ENCODE measurements at regions not wholly inside any gene's neighbourhood (a gene's known extent, or its start where the extent isn't known, plus 50 kb on each side); places are given as distances from the start of the nearest gene placed in this dataset.

DNA sequence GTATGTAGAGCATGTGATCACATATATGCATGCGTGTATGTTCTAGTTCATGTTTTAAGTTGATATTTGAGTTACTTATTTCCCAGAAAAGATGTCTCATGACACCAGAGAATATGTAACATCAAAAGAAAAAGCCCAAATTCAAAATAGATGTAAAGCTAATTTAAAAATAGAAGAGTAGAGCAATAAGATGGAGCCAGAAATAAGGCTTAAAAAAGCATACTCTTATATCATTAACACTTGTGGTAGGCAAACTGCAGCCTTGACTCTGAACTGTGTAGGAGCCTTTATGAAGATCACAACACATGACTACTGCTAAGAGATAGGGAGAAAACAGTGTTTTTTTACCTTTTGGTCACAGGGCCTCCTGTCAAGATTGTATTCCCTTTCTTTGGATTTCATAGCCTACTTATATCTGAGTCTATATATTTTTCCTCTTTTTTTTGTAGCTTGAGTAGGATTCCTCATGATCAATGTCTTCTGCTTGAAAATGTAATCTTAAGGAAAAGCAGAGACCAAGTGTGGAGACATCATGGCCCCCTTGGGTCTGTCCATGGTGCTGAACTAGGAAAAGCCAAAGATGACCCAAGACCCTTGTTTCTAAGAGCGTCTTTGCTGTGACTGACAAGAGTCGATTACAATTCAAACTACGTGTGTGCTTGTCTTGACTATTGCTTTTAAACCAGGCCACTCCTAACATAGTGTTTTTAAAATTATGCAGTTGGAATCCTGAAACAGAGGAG lies 390.4 kb downstream of the SHISA9 start:
- peak in 2 of 58 donors; percentile 0 to 9 for DNase-seq

DNA sequence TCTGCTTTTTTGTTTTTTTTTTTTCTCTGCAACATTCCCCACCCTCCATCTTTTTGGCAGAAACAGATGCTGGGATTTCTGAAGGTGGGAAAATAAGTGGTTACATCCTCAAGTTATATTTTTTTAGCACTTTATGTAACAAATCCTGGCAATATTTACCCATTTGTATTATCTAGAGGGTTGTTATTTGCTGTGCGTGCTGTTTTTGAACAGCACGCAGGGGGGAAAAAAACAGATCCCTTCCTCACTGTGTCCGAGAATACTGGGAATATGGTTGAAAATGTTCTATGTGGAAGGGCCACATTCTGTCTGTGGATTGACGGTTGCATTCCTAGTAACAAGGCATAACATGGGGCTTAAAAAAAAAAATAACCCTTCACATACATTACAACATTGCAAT lies 394.8 kb downstream of the SHISA9 start:
- DNase-seq = no peak

DNA sequence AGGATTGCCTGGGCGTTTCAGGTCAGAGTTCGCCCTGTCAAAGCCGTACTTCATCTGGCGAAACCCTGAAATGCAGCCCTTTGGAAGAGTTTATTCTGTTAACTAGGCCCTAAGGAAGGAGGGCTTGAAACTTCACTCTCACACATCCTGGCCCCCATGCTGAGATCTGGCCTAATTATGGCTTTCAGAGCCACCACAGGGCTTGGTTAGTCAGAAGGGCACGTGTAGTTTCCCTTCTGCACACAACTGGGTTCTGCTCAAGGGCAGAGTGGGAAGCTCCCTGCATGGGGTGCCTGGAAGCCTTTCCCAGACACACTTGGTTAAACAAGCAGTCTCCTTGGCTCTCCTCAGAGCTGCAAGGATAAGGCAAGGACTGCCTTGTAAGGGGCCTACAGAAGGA lies 397.3 kb downstream of the SHISA9 start:
- peak in 1 of 58 donors; percentile 24 for DNase-seq

DNA sequence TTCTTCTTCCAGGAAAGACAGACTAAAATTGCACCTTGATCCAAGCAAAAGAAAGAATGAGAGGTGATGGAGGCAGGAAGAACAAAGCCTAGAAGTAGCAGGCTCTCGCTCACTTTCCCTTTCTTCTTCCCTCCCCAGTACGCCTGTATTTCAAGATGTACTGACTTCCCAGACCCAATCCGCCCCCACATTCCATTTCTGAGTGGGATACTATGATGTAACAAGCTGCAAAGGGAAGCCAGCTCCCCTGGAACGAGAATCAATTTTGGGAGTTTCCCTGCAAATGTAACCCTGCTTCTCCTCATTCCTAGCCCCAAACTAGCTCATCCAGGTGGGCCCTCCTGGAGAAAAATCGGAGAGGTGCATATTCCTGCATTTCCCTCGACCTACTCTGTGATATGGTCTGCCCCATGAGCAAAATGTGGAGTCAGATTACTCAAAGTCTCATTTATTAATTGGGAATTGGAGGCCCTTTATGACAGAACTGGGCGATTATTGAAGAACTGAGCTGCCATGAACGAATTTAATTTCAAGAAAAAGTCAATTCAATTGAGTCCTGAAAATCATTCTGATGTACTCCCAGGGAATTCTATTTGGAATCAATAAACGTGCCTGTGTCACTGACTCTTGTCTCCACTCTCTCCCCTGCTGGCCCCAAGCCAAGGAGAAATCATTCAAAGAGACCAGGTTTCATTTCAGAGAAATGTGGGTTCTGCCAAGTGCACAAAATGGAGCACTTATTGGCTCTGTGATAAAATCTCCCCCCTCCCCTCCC lies 398.9 kb downstream of the SHISA9 start:
- DNase-seq = peak in 1 of 58 donors; percentile 13

DNA sequence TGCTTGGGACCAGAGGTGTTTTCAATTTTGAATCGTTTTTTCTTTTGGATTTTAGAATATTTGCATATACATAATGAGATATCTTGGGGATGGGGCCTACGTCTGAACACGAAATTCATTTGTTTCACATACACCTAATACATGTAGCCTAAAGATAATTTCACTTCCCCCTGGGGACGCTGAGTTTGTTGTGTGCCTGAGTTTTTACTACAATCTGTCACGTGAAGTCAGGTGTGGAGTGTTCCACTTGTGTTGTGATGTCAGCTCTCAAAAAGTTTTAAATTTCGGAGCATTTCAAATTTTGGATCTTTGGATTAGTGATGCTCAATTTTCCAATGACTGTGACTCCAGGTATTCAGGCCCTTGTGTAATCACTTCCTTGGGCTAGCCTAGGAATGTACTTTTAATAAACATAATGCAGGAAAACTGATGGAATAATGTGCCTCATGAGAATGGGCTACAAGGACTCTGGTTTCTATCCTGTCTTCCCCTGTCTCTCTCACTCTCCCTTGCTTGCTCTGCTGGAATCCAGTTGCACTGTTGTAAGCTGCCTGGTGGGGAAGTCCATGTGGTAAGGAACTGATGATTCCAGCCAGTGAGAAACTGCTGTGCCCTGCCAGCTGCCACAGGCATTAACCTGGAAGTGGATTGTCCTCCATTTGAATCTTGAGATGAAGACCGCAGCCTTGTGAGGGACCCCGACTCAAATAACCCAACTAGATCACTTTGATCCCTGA lies 403.8 kb downstream of the SHISA9 start:
- DNase-seq = no peak

DNA sequence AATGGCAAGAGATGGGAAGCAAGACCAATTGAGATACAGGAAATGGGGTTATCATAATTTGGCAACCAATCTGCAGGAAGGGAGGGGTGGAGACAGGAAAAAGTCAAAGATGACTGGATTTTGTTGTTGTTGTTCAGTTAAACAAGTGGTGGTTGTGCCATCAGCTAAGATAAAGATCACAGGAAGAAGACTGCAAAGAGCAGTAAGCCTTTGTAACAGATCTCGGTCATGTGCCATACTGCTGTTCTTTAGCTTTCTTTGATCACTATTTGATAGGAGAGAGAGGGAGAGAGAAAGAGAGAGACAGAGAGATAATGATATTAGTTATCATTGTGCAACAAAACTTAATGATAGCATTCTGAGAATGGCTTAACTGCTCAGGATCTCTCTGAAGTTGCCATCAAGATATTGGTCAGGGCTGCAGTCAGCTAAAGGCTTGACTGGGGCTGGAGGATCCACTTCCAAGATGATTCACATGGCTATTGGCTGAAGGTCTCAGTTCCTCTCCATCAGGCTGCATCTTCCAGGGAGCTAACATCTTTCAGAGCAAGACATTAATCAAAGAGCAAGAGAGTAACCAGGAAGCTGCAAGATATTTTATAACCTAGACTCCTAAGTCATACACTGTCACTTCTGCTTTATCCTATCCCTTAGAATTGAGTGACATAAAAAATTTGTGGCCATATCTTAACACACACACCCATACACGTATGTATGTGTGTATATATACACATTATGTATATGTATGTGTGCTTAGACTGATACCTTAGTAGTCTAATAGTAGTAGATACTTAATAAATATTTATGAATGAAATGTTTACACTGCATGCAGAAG lies 405.0 kb downstream of the SHISA9 start:
- DNase-seq = no peak

DNA sequence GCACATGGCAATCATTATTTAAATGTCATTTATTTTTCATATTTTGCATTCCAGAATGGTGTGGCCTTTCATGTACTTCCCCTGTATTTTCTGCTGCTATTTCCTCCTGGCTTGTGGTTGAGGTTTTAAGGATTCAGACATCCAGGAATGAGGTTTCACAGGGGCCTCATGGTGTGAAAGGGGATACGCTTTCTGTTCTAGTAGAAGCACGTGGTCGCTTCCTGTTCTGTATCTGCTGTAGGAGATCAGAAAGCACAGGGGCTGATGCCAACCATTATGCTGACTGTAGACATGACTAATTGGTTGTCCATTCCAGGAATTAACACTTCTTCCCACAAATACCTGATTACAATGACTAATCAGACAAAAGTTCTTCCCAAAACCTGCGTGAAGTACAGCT lies 405.9 kb downstream of the SHISA9 start:
- no peak for DNase-seq

DNA sequence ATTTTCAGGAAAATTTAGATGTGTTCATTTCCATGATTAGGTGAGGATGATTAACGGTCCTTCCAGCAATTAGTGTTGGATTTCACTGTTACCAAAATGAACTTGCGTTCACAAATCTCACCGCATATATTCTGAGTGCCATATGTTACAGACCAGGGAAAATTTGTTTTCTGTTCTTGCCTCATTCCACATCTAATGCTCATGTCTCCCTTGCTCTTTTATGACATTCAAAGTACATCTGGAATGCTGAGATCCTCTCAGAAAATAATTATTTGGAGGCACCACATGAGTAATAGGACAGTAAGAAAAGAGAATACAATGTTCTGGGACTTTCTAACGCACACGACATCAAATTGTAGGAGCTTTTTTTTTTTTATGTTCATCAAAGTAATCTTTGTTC lies 406.5 kb downstream of the SHISA9 start:
- no peak for DNase-seq

DNA sequence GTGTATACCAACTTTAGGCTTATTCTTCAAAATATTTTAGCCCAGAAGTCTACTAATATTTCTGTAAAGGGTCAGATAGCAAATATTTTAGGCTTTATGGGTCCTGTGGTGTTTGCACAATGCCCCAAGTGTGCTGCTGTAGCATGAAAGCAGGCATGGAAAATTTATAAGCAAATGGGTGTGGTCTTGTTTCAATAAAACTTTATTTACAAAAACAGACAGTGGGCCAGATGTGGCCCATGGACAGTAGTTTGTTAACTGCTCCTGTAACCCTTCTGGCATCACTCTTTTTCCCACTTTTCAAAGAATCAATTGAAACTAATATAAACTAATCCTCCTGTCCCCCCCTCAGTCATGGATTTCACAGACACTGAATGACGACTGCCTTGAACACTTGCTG lies 410.7 kb downstream of the SHISA9 start:
- no peak for DNase-seq

DNA sequence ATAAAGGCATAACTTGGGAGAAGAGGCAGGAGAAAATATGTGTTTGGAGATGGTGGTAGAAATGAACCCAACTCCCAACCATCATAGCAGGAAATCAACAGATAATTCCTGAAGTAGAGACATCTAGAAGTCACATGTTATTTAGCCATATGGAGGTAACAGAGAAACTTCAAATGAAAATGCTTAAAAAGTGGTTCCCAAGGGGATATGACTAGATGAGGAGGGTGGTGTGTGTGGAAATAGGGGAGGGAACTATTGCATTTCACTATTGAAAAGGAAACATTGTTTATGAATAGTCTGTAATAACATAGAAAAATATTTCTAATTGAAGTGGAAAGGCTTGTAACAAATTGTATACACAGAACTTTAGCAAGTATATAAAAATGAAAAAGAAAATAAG lies 412.0 kb downstream of the SHISA9 start:
- DNase-seq = no peak

DNA sequence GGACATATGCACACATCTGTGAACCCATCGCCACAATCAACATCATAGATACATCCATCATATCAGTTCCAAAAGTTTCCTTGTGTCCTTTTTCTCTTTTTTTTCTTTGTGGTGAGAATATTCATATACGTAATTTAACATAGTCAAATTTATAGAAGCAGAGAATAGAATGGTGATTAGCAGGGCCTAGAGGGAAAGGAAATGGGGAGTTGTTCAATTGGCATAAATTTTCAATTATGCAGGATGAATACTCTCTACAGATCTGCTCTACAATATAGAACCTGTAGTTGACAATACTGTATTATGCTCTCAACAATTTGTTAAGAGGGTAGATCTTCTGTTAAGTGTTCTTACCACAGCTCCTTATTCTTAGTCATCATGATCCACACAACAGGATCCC lies 413.2 kb downstream of the SHISA9 start:
- DNase-seq = no peak

DNA sequence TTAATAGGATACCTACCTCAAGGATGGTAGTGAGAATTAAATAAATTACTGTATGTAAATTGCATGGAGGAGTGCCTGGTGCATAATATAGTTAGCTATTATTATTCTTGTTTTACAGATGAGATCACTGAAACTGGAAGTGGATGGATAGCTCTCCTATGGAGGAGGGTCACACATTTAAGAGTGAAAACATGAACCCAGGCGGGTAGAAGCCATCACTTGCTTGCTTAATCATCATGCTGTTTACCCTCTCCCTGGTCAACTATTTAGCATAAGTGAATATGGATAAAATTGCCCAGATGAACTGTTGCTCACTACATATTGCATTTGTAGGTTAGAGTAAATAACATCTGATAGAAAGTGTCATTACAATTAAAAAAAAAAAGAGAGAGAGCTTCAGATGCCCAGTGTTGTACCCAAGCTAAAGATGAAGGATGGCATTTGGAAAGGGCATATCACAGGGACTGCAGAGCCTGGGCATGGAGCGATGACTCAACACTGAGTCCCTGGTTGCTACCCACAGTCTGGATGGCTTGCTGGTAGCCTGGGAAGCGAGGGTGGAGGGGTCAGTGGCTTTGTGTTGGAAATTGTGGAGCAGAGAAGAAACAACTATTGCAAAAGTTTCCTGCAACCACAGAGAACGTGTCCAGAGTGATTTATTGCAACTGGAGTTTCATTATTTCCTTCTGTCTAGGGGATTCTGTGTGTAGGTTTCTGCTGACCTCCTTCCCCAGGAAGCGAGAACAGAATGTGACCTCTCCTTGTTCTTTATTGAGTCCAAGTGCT lies 414.4 kb downstream of the SHISA9 start:
- DNase-seq = no peak

DNA sequence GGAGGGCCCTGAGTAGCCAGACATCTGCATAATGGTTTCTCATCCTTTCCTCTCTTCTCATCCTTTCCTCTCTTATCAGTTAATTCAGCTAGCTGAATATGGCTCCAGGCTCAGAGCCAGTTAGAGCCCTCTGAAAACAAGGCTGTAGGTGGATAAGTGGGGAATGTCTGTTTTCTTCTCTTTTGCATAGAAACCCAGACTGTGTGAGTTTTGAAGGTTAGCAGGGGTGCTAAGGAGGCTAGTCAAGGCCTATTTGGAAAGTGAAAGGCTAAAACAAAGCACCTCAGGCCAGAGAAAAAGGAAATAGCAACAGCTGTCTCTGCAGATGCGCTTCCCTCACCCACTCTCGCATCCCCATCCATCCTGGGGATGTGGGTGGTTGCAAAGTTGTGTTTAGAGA lies 420.9 kb downstream of the SHISA9 start:
- DNase-seq = peak in 6 of 58 donors; percentile 4 to 38 (median 27)

DNA sequence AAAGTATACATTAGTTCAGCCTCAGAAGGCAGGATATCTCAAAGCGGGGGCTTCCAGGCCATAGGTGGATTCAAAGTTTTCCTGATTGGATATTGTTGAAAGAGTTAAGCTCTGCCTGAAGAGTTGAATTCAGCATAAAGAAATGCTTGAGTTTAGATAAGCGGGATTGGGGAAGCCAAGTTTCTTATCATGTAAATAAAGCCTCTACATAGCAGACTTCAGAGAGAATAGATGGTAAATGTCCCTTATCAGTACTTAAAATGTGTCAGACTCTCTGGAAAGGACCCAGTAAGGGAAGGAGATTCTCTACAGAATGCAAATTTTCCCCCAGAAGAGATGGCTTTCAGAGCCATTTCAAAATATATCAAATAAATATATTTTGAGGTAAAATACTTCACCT lies 423.5 kb downstream of the SHISA9 start:
- DNase-seq = no peak

DNA sequence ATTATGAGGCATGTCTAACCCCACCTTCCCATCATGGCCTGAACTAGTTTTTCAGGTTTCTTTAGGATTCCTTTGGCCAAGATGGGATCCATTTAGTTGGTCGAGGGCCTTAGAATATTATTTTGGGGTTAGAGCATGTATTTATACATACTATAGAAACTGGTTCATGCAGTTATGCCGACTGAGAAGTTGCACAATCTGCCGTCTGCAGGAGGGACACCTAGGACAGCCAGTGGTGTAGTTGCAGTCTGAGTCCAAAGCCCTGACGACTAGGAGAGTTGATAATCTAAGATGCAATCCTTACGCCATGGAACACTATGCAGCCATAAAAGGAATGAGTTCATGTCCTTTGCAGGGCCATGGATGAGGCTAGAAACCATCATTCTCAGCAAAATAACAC lies 424.0 kb downstream of the SHISA9 start:
- no peak for DNase-seq

DNA sequence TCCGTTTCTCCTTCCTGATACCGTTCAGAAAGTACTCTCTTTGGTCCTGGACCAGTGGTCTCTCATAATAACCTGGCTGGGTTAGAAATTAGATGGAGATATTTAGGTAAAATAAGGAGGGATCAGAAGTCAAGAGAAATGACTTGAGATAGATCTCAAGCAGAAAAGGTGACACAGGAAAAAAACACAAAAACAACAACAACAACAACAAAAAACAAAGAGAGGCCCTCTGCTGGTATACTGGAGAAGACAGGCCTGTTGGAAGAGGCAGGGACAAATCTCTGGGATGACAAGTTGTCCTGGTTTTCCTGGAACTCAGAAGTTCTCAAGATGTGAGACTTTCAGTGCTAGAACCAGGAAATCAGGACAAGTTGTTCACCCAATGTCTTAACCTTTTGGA lies 430.5 kb downstream of the SHISA9 start:
- no peak for DNase-seq

DNA sequence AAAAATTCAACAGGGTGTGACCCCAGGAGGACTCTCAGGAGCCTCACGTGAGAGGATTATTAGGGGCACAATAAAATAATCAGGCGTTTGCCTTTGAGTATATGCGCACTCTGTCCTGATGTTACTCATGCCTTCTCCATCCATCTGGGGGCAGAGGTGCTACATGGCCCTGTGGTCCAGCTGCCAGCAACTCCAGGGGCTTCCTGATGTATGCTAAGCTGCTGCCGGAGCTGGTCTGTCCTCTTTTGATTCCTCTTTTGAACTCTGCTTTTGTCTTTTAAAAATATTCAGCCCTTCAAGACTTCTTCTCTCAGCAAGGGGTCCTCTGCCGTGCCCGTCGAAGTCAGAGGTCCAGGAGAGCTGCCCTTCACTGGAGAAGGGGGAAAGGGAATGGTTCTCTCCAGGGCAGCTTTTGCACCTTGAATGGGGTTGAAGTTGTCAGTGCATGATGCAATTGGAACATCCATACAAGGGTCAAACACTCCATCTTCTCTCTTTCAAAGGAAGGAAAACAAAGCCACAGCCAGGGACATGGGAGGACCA lies 431.4 kb downstream of the SHISA9 start:
- no peak for DNase-seq

DNA sequence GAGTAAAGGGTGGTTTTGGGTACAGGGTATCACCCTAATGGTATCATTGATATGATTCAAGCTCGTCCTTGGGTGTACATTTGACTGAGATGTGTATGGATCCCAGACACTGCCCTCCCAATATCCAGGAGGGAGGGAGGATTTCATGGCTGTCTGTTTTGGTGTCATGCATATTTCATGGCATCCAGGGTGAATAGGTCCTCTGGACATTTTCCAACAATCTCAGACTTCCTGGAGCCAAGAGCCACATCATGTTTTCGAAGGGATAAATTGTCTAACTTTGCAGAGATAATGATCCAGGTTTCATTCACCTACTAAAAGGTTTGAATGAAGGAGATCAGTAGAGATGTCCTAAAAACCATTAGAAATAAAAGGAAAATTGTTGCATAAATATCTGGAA lies 431.9 kb downstream of the SHISA9 start:
- DNase-seq = no peak

DNA sequence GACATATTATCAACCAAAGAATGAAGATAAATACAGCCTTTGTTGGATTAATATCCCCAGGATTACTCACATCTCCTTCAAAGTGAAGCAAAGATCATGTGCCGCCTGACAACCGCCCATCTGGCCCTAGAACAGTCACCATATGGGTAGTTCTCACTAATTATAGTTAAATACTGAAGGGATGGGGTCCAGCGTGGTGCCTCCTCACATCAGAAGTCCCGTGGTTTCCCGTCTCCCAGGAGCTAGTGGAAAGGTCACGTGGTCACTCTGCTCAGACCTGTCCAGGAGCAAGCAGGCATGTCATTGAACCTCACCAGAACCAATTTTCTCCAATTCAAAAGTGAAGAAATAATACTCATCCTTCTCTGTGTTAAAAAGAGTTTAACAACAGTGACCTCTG lies 434.5 kb downstream of the SHISA9 start:
- no peak for DNase-seq

DNA sequence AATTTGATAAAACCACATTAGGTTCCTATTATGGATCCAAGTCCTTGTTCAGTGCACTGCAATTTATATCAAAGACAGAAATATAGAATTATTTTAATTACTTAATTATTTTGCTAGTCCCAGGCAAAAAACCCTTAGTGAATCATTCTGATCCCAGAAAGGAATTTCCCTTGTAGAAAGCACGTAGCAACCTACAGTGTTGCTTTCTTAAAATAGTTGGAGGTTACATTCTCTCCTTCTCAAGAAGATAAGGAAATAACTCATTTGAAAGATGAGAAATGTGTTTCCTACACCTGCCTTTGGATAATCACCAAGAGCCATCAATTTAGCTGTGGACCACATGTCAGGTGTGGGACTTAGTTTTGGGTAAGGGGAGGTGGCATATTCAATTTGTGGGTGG lies 434.9 kb downstream of the SHISA9 start:
- DNase-seq = no peak

Measured in anterior cingulate cortex (tissue), 58 donors.